ENCODE measurements at regions not wholly inside any gene's neighbourhood (a gene's known extent, or its start where the extent isn't known, plus 50 kb on each side); places are given as distances from the start of the nearest gene placed in this dataset.

- H3K27me3 ChIP-seq, result peaks cover 0 to 41% of the 10 kb centered on the region in 2 donors
- H3K36me3 ChIP-seq, result no peaks in the 10 kb centered on the region
- peaks cover 0 to 27% (median 15%) of the 10 kb centered on the region in 4 donors for H3K4me1 ChIP-seq
- H3K4me3 ChIP-seq, result no peak overlapping the region
- DNase-seq (ENCODE audit: low spot score in 2 of 2), result no peak
- no peaks in the 10 kb centered on the region for H3K9me3 ChIP-seq
- no peak overlapping the region for H3K27ac ChIP-seq
- no peak for TF ChIP-seq EP300 (IDR thresholded peaks at IDR 0.05)
- TF ChIP-seq, protein P1, sequence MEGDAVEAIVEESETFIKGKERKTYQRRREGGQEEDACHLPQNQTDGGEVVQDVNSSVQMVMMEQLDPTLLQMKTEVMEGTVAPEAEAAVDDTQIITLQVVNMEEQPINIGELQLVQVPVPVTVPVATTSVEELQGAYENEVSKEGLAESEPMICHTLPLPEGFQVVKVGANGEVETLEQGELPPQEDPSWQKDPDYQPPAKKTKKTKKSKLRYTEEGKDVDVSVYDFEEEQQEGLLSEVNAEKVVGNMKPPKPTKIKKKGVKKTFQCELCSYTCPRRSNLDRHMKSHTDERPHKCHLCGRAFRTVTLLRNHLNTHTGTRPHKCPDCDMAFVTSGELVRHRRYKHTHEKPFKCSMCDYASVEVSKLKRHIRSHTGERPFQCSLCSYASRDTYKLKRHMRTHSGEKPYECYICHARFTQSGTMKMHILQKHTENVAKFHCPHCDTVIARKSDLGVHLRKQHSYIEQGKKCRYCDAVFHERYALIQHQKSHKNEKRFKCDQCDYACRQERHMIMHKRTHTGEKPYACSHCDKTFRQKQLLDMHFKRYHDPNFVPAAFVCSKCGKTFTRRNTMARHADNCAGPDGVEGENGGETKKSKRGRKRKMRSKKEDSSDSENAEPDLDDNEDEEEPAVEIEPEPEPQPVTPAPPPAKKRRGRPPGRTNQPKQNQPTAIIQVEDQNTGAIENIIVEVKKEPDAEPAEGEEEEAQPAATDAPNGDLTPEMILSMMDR (IDR thresholded peaks at IDR 0.05), result no peak
- no peak for TF ChIP-seq POLR2A (IDR thresholded peaks at IDR 0.05)
- WGBS, 2 donors, result 52 to 69% methylated on average over 2 of the region's 2 CpGs
Observed at GRCh38 chr2:45173513-45173912, 164.3 kb upstream of the SIX2 start.

- no peaks in the 10 kb centered on the region for H3K9me3 ChIP-seq
- H3K36me3 ChIP-seq, result no peaks in the 10 kb centered on the region
- TF ChIP-seq POLR2A (IDR thresholded peaks at IDR 0.05) (no peak), EP300 (IDR thresholded peaks at IDR 0.05) (no peak)
- TF ChIP-seq, protein P1 (IDR thresholded peaks at IDR 0.05), result no peak
- WGBS, 2 donors, result 85 to 86% methylated on average over 2 of the region's 2 CpGs
- no peak overlapping the region for H3K27ac ChIP-seq
- DNase-seq (ENCODE audit: low spot score in 2 of 2), result no peak
- H3K4me1 ChIP-seq, result peaks cover 0 to 32% (median 15%) of the 10 kb centered on the region in 4 donors
- H3K27me3 ChIP-seq, result peaks cover 0 to 45% of the 10 kb centered on the region in 2 donors
- H3K4me3 ChIP-seq, result no peak overlapping the region
Observed at GRCh38 chr2:45172760-45173392, 163.6 kb upstream of the SIX2 start.

DNA sequence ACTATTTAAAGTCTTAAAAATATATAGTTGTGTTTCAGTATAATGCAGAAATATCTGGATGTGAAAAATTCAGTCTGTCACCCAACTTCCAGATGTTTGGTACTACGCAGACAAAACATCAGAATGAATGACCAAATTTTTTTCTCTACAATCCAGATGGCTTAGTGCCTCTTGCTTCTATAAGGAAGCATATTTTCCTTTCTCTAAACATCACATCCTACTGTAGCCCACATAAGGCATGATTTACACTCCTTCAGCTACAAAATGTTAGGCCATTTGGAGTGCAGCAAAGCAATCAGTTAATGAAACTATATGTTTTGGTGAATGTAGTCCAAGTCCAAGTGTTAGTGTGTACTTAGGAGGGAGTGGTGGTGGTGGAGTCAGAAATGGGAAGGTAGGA lies 162.9 kb upstream of the SIX2 start:
- H3K27me3 ChIP-seq, result peaks cover 0 to 51% of the 10 kb centered on the region in 2 donors
- H3K4me3 ChIP-seq, result no peak overlapping the region
- peaks cover 0 to 32% (median 15%) of the 10 kb centered on the region in 4 donors for H3K4me1 ChIP-seq
- no peaks in the 10 kb centered on the region for H3K9me3 ChIP-seq
- H3K27ac ChIP-seq, result no peak overlapping the region
- WGBS, 2 donors, result 95 to 96% methylated on average over 1 of the region's 1 CpG
- no peaks in the 10 kb centered on the region for H3K36me3 ChIP-seq
- DNase-seq (ENCODE audit: low spot score in 2 of 2), result no peak
- TF ChIP-seq POLR2A (IDR thresholded peaks at IDR 0.05) (no peak), EP300 (IDR thresholded peaks at IDR 0.05) (no peak)
- TF ChIP-seq, protein P1 (IDR thresholded peaks at IDR 0.05), result no peak

DNA sequence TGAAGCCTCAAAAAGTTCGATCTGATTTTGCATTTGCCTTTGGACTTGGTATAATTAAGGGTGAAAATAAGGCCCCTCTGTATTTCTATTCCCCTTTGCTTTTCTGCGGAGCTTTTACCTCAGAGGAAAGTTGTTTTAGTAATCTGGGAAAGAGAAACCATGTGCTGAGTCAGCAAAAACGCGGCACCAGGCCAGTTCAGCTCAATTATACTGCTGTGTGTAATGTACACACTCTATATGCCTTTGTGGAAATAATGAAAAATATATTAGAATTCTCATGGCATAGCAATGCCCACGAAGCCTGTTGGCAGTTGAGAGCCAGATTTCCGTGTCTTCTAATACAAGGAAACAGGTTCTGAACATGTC lies 161.9 kb upstream of the SIX2 start:
- TF ChIP-seq POLR2A (IDR thresholded peaks at IDR 0.05) (no peak), EP300 (IDR thresholded peaks at IDR 0.05) (no peak)
- TF ChIP-seq, protein P1 (IDR thresholded peaks at IDR 0.05), result no peak
- 32 to 44% methylated on average over 6 of the region's 6 CpGs for WGBS, 2 donors
- Histone ChIP-seq H3K27ac (no peak overlapping the region), H3K9me3 (no peaks in the 10 kb centered on the region), H3K4me1 (peaks cover 0 to 32% (median 15%) of the 10 kb centered on the region in 4 donors), H3K4me3 (no peak overlapping the region), H3K36me3 (no peaks in the 10 kb centered on the region), H3K27me3 (peaks cover 0 to 61% of the 10 kb centered on the region in 2 donors)
- no peak for DNase-seq (ENCODE audit: low spot score in 2 of 2)

DNA sequence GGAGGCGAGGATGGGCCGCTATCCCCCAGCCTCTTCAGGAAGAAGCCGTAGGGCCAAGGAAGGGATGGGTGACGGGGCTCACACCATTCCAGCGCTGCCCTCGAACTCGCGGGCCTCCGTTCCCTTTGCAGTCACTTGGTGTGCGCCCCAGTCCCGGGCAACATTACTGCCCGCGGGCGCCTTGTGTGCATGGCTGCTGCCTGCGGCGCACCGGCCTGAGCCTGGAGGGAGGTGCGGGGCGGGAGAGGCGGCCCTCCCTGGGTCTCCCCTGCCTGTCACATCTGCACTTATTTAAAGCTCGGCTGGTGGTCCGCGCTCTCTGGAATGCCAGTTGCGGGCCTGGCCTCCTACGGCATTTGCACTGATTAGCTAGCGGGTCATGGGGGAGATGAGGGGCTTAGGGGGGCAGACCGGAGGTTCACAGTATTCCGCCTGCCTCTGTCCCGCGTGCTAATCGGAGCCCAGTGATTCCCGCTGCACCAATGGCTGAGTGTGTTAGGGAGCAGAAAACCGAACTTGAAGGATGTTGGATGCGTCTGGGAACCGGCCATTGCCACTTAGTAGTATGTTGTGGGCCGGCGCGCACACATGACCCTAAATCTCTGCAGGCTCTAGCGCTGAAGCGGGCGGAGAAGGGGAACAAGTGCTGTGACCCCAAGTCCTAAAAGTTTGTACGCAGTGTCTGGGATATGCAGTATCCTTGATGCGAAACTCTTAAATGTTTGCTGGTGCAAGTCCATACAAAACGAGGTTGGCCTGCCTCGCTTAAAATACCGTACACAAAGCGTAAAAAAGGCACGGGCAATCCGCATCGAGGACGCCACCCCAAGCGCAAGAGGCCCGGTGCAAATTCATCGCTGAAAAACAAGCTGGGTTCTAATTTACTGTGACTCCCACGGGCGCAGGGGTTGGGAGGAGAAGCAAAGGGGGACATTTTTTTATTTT lies 161.2 kb upstream of the SIX2 start:
- 33 to 35% methylated on average over 32 to 51 of the region's 56 CpGs for WGBS, 2 donors
- Histone ChIP-seq H3K4me3 (peak overlapping the region in 2 of 4 donors; percentile 28 to 63), H3K9me3 (no peaks in the 10 kb centered on the region), H3K27ac (peak overlapping the region in 1 of 4 donors; percentile 82), H3K4me1 (peaks cover 0 to 32% (median 15%) of the 10 kb centered on the region in 4 donors), H3K36me3 (no peaks in the 10 kb centered on the region), H3K27me3 (peaks cover 0 to 68% of the 10 kb centered on the region in 2 donors)
- DNase-seq (ENCODE audit: low spot score in 2 of 2), result no peak
- TF ChIP-seq POLR2A (IDR thresholded peaks at IDR 0.05), result no peak
- TF ChIP-seq, protein P1 (IDR thresholded peaks at IDR 0.05), result no peak
- TF ChIP-seq EP300 (IDR thresholded peaks at IDR 0.05), result no peak

All from tibial nerve (tissue), 4 donors.